Psoas muscle (tissue), 7 donors: ENCODE measurements at regions not wholly inside any gene's neighbourhood (a gene's known extent, or its start where the extent isn't known, plus 50 kb on each side); places are given as distances from the start of the nearest gene placed in this dataset.

Experiments used
- ATAC-seq, 4 donors: fragments of 200-7000 bp; cut with Tn5 transposase; one replicate each; pipeline ENCODE4 v1.9.1; 2020; ENCODE audit warnings: moderate library complexity in 3 of 4, mild to moderate bottlenecking in 2 of 4
- DNase-seq, 2 donors: peaks; one replicate each; pipeline ENCODE4 v3.0.0-alpha.2; 2020
- H3K27ac ChIP-seq: fragments of 200-600 bp; one replicate; pipeline ENCODE4 v1.8.0; 2022
- H3K27me3 ChIP-seq, 3 donors: fragments of 200-600 bp in 1 of 3; one replicate each; pipeline versions ENCODE4 v1.6.1 to v1.8.0; 2013 to 2022; ENCODE audit warnings: low read length in 2 of 3, mild to moderate bottlenecking in 2 of 3, moderate library complexity in 1 of 3; ENCODE audit not compliant: insufficient read depth in 3 of 3
- H3K36me3 ChIP-seq, 2 donors: fragments of 200-600 bp in 1 of 2; one replicate each; pipeline versions ENCODE4 v1.6.1 to v1.8.0; 2013 to 2022; ENCODE audit warnings: low read depth in 1 of 2, mild to moderate bottlenecking in 1 of 2, moderate library complexity in 1 of 2; ENCODE audit not compliant: insufficient read depth in 1 of 2
- H3K4me1 ChIP-seq: fragments of 200-600 bp; one replicate; pipeline ENCODE4 v1.8.0; 2022
- H3K4me3 ChIP-seq: fragments of 200-600 bp; one replicate; pipeline ENCODE4 v1.8.0; 2022; ENCODE audit warnings: mild to moderate bottlenecking
- H3K9me3 ChIP-seq: fragments of 200-600 bp; one replicate; pipeline ENCODE4 v1.8.0; 2022
- CTCF ChIP-seq: fragments of 200-600 bp; IDR thresholded peaks from one replicate; pipeline ENCODE4 v1.8.0; 2022; ENCODE audit warnings: antibody characterized with exemption
- WGBS, 3 donors: extraction: QIAGEN DNeasy Blood & Tissue Kit; methylation state at CpG; one replicate each; pipeline versions ENCODE4 v1.1.6 to v1.1.7; 2013; 5-methylcytosine and 5-hydroxymethylcytosine counted together
- intact Hi-C, 2 donors: fragments of 100-400 bp; cut with DNase I; formaldehyde crosslinking; loops; one replicate each; pipeline versions ENCODE4 v1.11.0 to v1.14.2; 2022
- donor health status: healthy with polysubstance abuse.
- donor health status: DM: no; HTN: no; CAD: no; lungs with moderate emphysema.
- donor health status: Bipolar disorder and iron deficiency.
- donor health status: healthy.
- donor health status: DM: yes; HTN: yes; CAD: no.
- donor health status: DM: no; HTN: no; CAD: no.
- donor health status: DM: yes; HTN: yes; CAD: no.

GRCh38 chr21:35208810-35209517 is 159.9 kb upstream of the RUNX1 start:
- WGBS, 3 donors: 39 to 52% (median 40%) methylated on average over 7 of the region's 7 CpGs

GRCh38 chr21:35208104-35208503 is 159.0 kb upstream of the RUNX1 start:
- Histone ChIP-seq H3K4me1 (peaks cover 66% of the 10 kb centered on the region), H3K4me3 (no peak overlapping the region), H3K9me3 (no peaks in the 10 kb centered on the region), H3K36me3 (no peaks in the 10 kb centered on the region), H3K27me3 (no peaks in the 10 kb centered on the region), H3K27ac (peak overlapping the region; percentile 85)
- WGBS, 3 donors: 69 to 82% (median 70%) methylated on average over 10 of the region's 10 CpGs
- no peak for TF ChIP-seq CTCF
- no peak for DNase-seq
- intact Hi-C loops: loop anchor here (5.0 to 10.0 kb wide), 3 partner anchors 47 to 313 kb away; no protein-coding TSS in a partner anchor
- no peak for ATAC-seq

More at GRCh38 chr21:35208810-35209517, 159.9 kb upstream of the RUNX1 start:
- DNase-seq (no peak), ATAC-seq (peak; percentile 58 to 81 (median 74))
- Histone ChIP-seq H3K4me3 (peak overlapping the region; percentile 5), H3K27ac (peak overlapping the region; percentile 85), H3K36me3 (no peaks in the 10 kb centered on the region), H3K27me3 (no peaks in the 10 kb centered on the region), H3K4me1 (peaks cover 65% of the 10 kb centered on the region), H3K9me3 (no peaks in the 10 kb centered on the region)
- no peak for TF ChIP-seq CTCF
- intact Hi-C loops: loop anchor here (5.0 to 10.0 kb wide), 3 partner anchors 46 to 314 kb away; no protein-coding TSS in a partner anchor

GRCh38 chr21:35207322-35207721 is 158.2 kb upstream of the RUNX1 start:
- intact Hi-C loops: loop anchor here (5.0 to 10.0 kb wide), 3 partner anchors 47 to 313 kb away; no protein-coding TSS in a partner anchor
- ATAC-seq: peak in 1 of 4 donors; percentile 15
- no peak for TF ChIP-seq CTCF
- 64 to 66% (median 65%) methylated on average over 9 of the region's 9 CpGs for WGBS, 3 donors
- DNase-seq: peak; percentile 30 to 46
- Histone ChIP-seq H3K27me3 (no peaks in the 10 kb centered on the region), H3K36me3 (no peaks in the 10 kb centered on the region), H3K27ac (peak overlapping the region; percentile 85), H3K4me3 (peak overlapping the region; percentile 43), H3K4me1 (peaks cover 67% of the 10 kb centered on the region), H3K9me3 (no peaks in the 10 kb centered on the region)

GRCh38 chr21:35206141-35207125 is 157.3 kb upstream of the RUNX1 start:
- H3K27ac ChIP-seq: peak overlapping the region; percentile 85
- H3K9me3 ChIP-seq: no peaks in the 10 kb centered on the region
- TF ChIP-seq CTCF: no peak
- no peaks in the 10 kb centered on the region for H3K27me3 ChIP-seq
- peak in 3 of 4 donors; percentile 42 to 73 (median 58) for ATAC-seq
- intact Hi-C loops: loop anchor here (5.0 to 10.0 kb wide), 3 partner anchors 48 to 312 kb away; no protein-coding TSS in a partner anchor
- H3K4me1 ChIP-seq: peaks cover 67% of the 10 kb centered on the region
- 58 to 62% (median 60%) methylated on average over 9 to 11 of the region's 11 CpGs for WGBS, 3 donors
- DNase-seq: peak; percentile 36 to 49
- peak overlapping the region; percentile 43 for H3K4me3 ChIP-seq
- no peaks in the 10 kb centered on the region for H3K36me3 ChIP-seq
